HepG2 (cell line): ENCODE measurements at regions not wholly inside any gene's neighbourhood (a gene's known extent, or its start where the extent isn't known, plus 50 kb on each side); places are given as distances from the start of the nearest gene placed in this dataset.

Source experiments
- TSC22D2 ChIP-seq: sonication (generic); formaldehyde crosslinking; IDR thresholded peaks from 2 replicates; pipeline ENCODE4 v1.5.1; 2020; ENCODE audit warnings: missing genetic modification reagents, mild to moderate bottlenecking, borderline replicate concordance
- ZNF101 ChIP-seq: sonication (generic); formaldehyde crosslinking; IDR thresholded peaks from 2 replicates; pipeline ENCODE4 v1.4.0; 2020; ENCODE audit warnings: mild to moderate bottlenecking, low read depth, missing genetic modification reagents, borderline replicate concordance
- TF ChIP-seq, protein P1 (sequence below): sonication (generic); formaldehyde crosslinking; IDR thresholded peaks from 2 replicates; pipeline ENCODE4 v1.8.1; 2023; ENCODE audit warnings: mild to moderate bottlenecking, missing genetic modification reagents
- TF ChIP-seq, protein P2 (sequence below): sonication (generic); formaldehyde crosslinking; IDR thresholded peaks from 2 replicates; pipeline ENCODE4 v1.5.0; 2020; ENCODE audit warnings: mild to moderate bottlenecking, missing genetic modification reagents, borderline replicate concordance
- TF ChIP-seq, protein P3 (sequence below): sonication (generic); formaldehyde crosslinking; IDR thresholded peaks from 2 replicates; pipeline ENCODE4 v1.4.0; 2020; ENCODE audit warnings: mild to moderate bottlenecking, missing genetic modification reagents
- TF ChIP-seq, protein P4 (sequence below): sonication (generic); formaldehyde crosslinking; IDR thresholded peaks from 2 replicates; pipeline ENCODE4 v1.9.0; 2021; ENCODE audit warnings: missing genetic modification reagents, borderline replicate concordance

DNA sequence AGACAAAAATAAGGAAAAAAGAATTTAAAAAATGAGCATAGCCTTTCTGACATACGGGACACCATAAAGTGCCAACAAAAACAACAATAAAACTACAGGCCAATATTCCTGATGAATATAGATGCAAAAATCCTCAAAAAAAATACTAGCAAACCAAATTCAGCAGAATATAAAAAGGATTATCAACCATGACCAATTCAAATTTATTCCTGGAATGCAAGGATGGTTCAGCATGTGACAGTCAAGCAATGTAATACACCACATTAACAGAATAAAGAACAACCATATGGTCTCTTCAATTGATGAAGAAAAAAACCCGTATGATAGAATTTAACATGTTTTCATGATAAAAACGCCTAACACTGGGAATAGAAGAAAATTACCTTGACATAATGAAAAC, 341.7 kb downstream of the PYDC2 start (continued):
- TF ChIP-seq, protein P1, sequence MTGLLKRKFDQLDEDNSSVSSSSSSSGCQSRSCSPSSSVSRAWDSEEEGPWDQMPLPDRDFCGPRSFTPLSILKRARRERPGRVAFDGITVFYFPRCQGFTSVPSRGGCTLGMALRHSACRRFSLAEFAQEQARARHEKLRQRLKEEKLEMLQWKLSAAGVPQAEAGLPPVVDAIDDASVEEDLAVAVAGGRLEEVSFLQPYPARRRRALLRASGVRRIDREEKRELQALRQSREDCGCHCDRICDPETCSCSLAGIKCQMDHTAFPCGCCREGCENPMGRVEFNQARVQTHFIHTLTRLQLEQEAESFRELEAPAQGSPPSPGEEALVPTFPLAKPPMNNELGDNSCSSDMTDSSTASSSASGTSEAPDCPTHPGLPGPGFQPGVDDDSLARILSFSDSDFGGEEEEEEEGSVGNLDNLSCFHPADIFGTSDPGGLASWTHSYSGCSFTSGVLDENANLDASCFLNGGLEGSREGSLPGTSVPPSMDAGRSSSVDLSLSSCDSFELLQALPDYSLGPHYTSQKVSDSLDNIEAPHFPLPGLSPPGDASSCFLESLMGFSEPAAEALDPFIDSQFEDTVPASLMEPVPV (CRISPR knock-in tag): no peak
- TF ChIP-seq, protein P2, sequence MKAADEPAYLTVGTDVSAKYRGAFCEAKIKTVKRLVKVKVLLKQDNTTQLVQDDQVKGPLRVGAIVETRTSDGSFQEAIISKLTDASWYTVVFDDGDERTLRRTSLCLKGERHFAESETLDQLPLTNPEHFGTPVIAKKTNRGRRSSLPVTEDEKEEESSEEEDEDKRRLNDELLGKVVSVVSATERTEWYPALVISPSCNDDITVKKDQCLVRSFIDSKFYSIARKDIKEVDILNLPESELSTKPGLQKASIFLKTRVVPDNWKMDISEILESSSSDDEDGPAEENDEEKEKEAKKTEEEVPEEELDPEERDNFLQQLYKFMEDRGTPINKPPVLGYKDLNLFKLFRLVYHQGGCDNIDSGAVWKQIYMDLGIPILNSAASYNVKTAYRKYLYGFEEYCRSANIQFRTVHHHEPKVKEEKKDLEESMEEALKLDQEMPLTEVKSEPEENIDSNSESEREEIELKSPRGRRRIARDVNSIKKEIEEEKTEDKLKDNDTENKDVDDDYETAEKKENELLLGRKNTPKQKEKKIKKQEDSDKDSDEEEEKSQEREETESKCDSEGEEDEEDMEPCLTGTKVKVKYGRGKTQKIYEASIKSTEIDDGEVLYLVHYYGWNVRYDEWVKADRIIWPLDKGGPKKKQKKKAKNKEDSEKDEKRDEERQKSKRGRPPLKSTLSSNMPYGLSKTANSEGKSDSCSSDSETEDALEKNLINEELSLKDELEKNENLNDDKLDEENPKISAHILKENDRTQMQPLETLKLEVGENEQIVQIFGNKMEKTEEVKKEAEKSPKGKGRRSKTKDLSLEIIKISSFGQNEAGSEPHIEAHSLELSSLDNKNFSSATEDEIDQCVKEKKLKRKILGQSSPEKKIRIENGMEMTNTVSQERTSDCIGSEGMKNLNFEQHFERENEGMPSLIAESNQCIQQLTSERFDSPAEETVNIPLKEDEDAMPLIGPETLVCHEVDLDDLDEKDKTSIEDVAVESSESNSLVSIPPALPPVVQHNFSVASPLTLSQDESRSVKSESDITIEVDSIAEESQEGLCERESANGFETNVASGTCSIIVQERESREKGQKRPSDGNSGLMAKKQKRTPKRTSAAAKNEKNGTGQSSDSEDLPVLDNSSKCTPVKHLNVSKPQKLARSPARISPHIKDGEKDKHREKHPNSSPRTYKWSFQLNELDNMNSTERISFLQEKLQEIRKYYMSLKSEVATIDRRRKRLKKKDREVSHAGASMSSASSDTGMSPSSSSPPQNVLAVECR (CRISPR knock-in tag): no peak
- TF ChIP-seq, protein P3, sequence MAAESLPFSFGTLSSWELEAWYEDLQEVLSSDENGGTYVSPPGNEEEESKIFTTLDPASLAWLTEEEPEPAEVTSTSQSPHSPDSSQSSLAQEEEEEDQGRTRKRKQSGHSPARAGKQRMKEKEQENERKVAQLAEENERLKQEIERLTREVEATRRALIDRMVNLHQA (CRISPR knock-in tag): no peak
- TF ChIP-seq TSC22D2 (CRISPR knock-in tag) (no peak), ZNF101 (CRISPR knock-in tag) (no peak)
- TF ChIP-seq, protein P4, sequence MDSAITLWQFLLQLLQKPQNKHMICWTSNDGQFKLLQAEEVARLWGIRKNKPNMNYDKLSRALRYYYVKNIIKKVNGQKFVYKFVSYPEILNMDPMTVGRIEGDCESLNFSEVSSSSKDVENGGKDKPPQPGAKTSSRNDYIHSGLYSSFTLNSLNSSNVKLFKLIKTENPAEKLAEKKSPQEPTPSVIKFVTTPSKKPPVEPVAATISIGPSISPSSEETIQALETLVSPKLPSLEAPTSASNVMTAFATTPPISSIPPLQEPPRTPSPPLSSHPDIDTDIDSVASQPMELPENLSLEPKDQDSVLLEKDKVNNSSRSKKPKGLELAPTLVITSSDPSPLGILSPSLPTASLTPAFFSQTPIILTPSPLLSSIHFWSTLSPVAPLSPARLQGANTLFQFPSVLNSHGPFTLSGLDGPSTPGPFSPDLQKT (CRISPR knock-in tag): no peak
